ENCODE measurements at regions not wholly inside any gene's neighbourhood (a gene's known extent, or its start where the extent isn't known, plus 50 kb on each side); places are given as distances from the start of the nearest gene placed in this dataset.

GRCh38 chr13:97106323-97106722, 112.0 kb upstream of the OXGR1 start:
- H3K27ac ChIP-seq (ENCODE audit: insufficient read depth, low read length): no peak overlapping the region
- no peaks in the 10 kb centered on the region for H3K9me3 ChIP-seq (ENCODE audit: control insufficient read depth, insufficient read depth, low read depth, low read length)
- no peak for DNase-seq (ENCODE audit: low read depth in 2 of 2)
- H4K20me1 ChIP-seq (ENCODE audit: control insufficient read depth, extremely low read depth, insufficient read depth, low read length): no peaks in the 10 kb centered on the region
- no peak overlapping the region for H2AFZ ChIP-seq (ENCODE audit: low read length)
- no peak overlapping the region for H3K4me2 ChIP-seq (ENCODE audit: extremely low read depth, insufficient read depth, low read length)
- H3K4me3 ChIP-seq (replicated peaks in 1 of 4; ENCODE audit: control extremely low read depth in 1 of 4, insufficient read depth in 1 of 4, low read depth in 3 of 4, low read length in 4 of 4): no peak overlapping the region
- H3K9ac ChIP-seq (ENCODE audit: insufficient read depth, low read length): no peak overlapping the region
- no peaks in the 10 kb centered on the region for H3K36me3 ChIP-seq (ENCODE audit: control insufficient read depth, insufficient read depth, low read length)
- H3K27me3 ChIP-seq (ENCODE audit: control insufficient read depth, insufficient read depth, low read length): no peaks in the 10 kb centered on the region
- H3K4me1 ChIP-seq (ENCODE audit: control insufficient read depth, extremely low read depth, insufficient read depth, low read length): peaks cover 2% of the 10 kb centered on the region
- no peaks in the 10 kb centered on the region for H3K79me2 ChIP-seq (ENCODE audit: control insufficient read depth, insufficient read depth, low read length)
- TF ChIP-seq CTCF (conservative IDR thresholded peaks at IDR 0.05 in 1 of 2, IDR thresholded peaks at IDR 0.05 in 1 of 2; ENCODE audit: low read depth in 1 of 2, low read length in 2 of 2) (no peak), EZH2 (IDR thresholded peaks at IDR 0.05; ENCODE audit: low read length, missing control alignments) (no peak)

- Histone ChIP-seq H3K9me3 (ENCODE audit: control insufficient read depth, insufficient read depth, low read depth, low read length) (no peaks in the 10 kb centered on the region), H3K79me2 (ENCODE audit: control insufficient read depth, insufficient read depth, low read length) (no peaks in the 10 kb centered on the region), H3K27ac (ENCODE audit: insufficient read depth, low read length) (no peak overlapping the region), H4K20me1 (ENCODE audit: control insufficient read depth, extremely low read depth, insufficient read depth, low read length) (no peaks in the 10 kb centered on the region), H3K4me2 (ENCODE audit: extremely low read depth, insufficient read depth, low read length) (no peak overlapping the region), H3K9ac (ENCODE audit: insufficient read depth, low read length) (no peak overlapping the region), H2AFZ (ENCODE audit: low read length) (no peak overlapping the region), H3K4me3 (replicated peaks in 1 of 4; ENCODE audit: control extremely low read depth in 1 of 4, insufficient read depth in 1 of 4, low read depth in 3 of 4, low read length in 4 of 4) (no peak overlapping the region), H3K4me1 (ENCODE audit: control insufficient read depth, extremely low read depth, insufficient read depth, low read length) (peaks cover 2% of the 10 kb centered on the region), H3K36me3 (ENCODE audit: control insufficient read depth, insufficient read depth, low read length) (no peaks in the 10 kb centered on the region), H3K27me3 (ENCODE audit: control insufficient read depth, insufficient read depth, low read length) (no peaks in the 10 kb centered on the region)
- DNase-seq (ENCODE audit: low read depth in 2 of 2): peak in 1 of 2 donors; percentile 53
- no peak for TF ChIP-seq EZH2 (IDR thresholded peaks at IDR 0.05; ENCODE audit: low read length, missing control alignments)
- no peak for TF ChIP-seq CTCF (conservative IDR thresholded peaks at IDR 0.05 in 1 of 2, IDR thresholded peaks at IDR 0.05 in 1 of 2; ENCODE audit: low read depth in 1 of 2, low read length in 2 of 2)
These were observed 113.7 kb upstream of the OXGR1 start for GRCh38 chr13:97107815-97108529.

- H4K20me1 ChIP-seq (ENCODE audit: control insufficient read depth, extremely low read depth, insufficient read depth, low read length): no peaks in the 10 kb centered on the region
- no peaks in the 10 kb centered on the region for H3K27me3 ChIP-seq (ENCODE audit: control insufficient read depth, insufficient read depth, low read length)
- H3K36me3 ChIP-seq (ENCODE audit: control insufficient read depth, insufficient read depth, low read length): no peaks in the 10 kb centered on the region
- H3K79me2 ChIP-seq (ENCODE audit: control insufficient read depth, insufficient read depth, low read length): no peaks in the 10 kb centered on the region
- TF ChIP-seq CTCF (conservative IDR thresholded peaks at IDR 0.05 in 1 of 2, IDR thresholded peaks at IDR 0.05 in 1 of 2; ENCODE audit: low read depth in 1 of 2, low read length in 2 of 2) (no peak), EZH2 (IDR thresholded peaks at IDR 0.05; ENCODE audit: low read length, missing control alignments) (no peak)
- H3K9me3 ChIP-seq (ENCODE audit: control insufficient read depth, insufficient read depth, low read depth, low read length): no peaks in the 10 kb centered on the region
- H3K9ac ChIP-seq (ENCODE audit: insufficient read depth, low read length): no peak overlapping the region
- no peak overlapping the region for H2AFZ ChIP-seq (ENCODE audit: low read length)
- no peak overlapping the region for H3K4me3 ChIP-seq (replicated peaks in 1 of 4; ENCODE audit: control extremely low read depth in 1 of 4, insufficient read depth in 1 of 4, low read depth in 3 of 4, low read length in 4 of 4)
- peaks cover 2% of the 10 kb centered on the region for H3K4me1 ChIP-seq (ENCODE audit: control insufficient read depth, extremely low read depth, insufficient read depth, low read length)
- peak; percentile 63 to 70 for DNase-seq (ENCODE audit: low read depth in 2 of 2)
- H3K4me2 ChIP-seq (ENCODE audit: extremely low read depth, insufficient read depth, low read length): no peak overlapping the region
- H3K27ac ChIP-seq (ENCODE audit: insufficient read depth, low read length): no peak overlapping the region
These were observed 113.6 kb upstream of the MBNL2 start for GRCh38 chr13:97108530-97108900.

Measured in fibroblast of lung (primary cell).